ENCODE measurements at regions not wholly inside any gene's neighbourhood (a gene's known extent, or its start where the extent isn't known, plus 50 kb on each side); places are given as distances from the start of the nearest gene placed in this dataset.

- TF ChIP-seq, protein P1, sequence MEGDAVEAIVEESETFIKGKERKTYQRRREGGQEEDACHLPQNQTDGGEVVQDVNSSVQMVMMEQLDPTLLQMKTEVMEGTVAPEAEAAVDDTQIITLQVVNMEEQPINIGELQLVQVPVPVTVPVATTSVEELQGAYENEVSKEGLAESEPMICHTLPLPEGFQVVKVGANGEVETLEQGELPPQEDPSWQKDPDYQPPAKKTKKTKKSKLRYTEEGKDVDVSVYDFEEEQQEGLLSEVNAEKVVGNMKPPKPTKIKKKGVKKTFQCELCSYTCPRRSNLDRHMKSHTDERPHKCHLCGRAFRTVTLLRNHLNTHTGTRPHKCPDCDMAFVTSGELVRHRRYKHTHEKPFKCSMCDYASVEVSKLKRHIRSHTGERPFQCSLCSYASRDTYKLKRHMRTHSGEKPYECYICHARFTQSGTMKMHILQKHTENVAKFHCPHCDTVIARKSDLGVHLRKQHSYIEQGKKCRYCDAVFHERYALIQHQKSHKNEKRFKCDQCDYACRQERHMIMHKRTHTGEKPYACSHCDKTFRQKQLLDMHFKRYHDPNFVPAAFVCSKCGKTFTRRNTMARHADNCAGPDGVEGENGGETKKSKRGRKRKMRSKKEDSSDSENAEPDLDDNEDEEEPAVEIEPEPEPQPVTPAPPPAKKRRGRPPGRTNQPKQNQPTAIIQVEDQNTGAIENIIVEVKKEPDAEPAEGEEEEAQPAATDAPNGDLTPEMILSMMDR (IDR thresholded peaks at IDR 0.05; ENCODE audit: insufficient read depth, low read depth, low read length), result no peak
- no peak for TF ChIP-seq EZH2 (IDR thresholded peaks at IDR 0.05; ENCODE audit: insufficient read depth, low read length)
Measured at GRCh38 chr10:35927990-35928488, 285.9 kb upstream of the FZD8 start.

All from astrocyte (in vitro differentiated cells and primary cell).